ENCODE measurements at regions not wholly inside any gene's neighbourhood (a gene's known extent, or its start where the extent isn't known, plus 50 kb on each side); places are given as distances from the start of the nearest gene placed in this dataset.
A peak's percentile ranks its signal among the peaks of the same experiment; 100 is the strongest.

- Histone ChIP-seq H3K36me3 (ENCODE audit: control insufficient read depth, insufficient read depth, low read length) (no peaks in the 10 kb centered on the region), H3K4me3 (ENCODE audit: low read length) (no peak overlapping the region), H3K27ac (ENCODE audit: low read length) (no peak overlapping the region), H3K4me1 (ENCODE audit: control insufficient read depth, insufficient read depth, low read length) (no peaks in the 10 kb centered on the region), H3K9me3 (ENCODE audit: control insufficient read depth, low read depth, low read length) (no peaks in the 10 kb centered on the region), H3K27me3 (ENCODE audit: control insufficient read depth, insufficient read depth, low read length) (no peaks in the 10 kb centered on the region)
- no peak for DNase-seq
- WGBS (ENCODE audit: insufficient coverage, low lambda C conversion rate): no CpG with 5 or more reads among the region's 12 CpGs
These were observed 95.3 kb upstream of the RPL38 start for GRCh38 chr17:74108126-74108705.

- H3K4me1 ChIP-seq (ENCODE audit: control insufficient read depth, insufficient read depth, low read length): no peaks in the 10 kb centered on the region
- WGBS (ENCODE audit: insufficient coverage, low lambda C conversion rate): no CpG with 5 or more reads among the region's 10 CpGs
- no peak for DNase-seq
- H3K9me3 ChIP-seq (ENCODE audit: control insufficient read depth, low read depth, low read length): no peaks in the 10 kb centered on the region
- no peak overlapping the region for H3K4me3 ChIP-seq (ENCODE audit: low read length)
- H3K27me3 ChIP-seq (ENCODE audit: control insufficient read depth, insufficient read depth, low read length): peaks cover 4% of the 10 kb centered on the region
- H3K27ac ChIP-seq (ENCODE audit: low read length): no peak overlapping the region
- H3K36me3 ChIP-seq (ENCODE audit: control insufficient read depth, insufficient read depth, low read length): no peaks in the 10 kb centered on the region
These were observed 93.0 kb upstream of the RPL38 start for GRCh38 chr17:74110467-74110866.

GRCh38 chr17:74113326-74113725, 90.2 kb upstream of the RPL38 start:
- Histone ChIP-seq H3K4me1 (ENCODE audit: control insufficient read depth, insufficient read depth, low read length) (no peaks in the 10 kb centered on the region), H3K27ac (ENCODE audit: low read length) (no peak overlapping the region), H3K9me3 (ENCODE audit: control insufficient read depth, low read depth, low read length) (no peaks in the 10 kb centered on the region), H3K36me3 (ENCODE audit: control insufficient read depth, insufficient read depth, low read length) (no peaks in the 10 kb centered on the region), H3K4me3 (ENCODE audit: low read length) (no peak overlapping the region), H3K27me3 (ENCODE audit: control insufficient read depth, insufficient read depth, low read length) (peaks cover 4% of the 10 kb centered on the region)
- WGBS (ENCODE audit: insufficient coverage, low lambda C conversion rate): no CpG with 5 or more reads among the region's 41 CpGs
- no peak for DNase-seq

GRCh38 chr17:74113952-74114351, 89.5 kb upstream of the RPL38 start:
- Histone ChIP-seq H3K9me3 (ENCODE audit: control insufficient read depth, low read depth, low read length) (no peaks in the 10 kb centered on the region), H3K27me3 (ENCODE audit: control insufficient read depth, insufficient read depth, low read length) (peaks cover 4% of the 10 kb centered on the region), H3K4me3 (ENCODE audit: low read length) (no peak overlapping the region), H3K27ac (ENCODE audit: low read length) (no peak overlapping the region), H3K4me1 (ENCODE audit: control insufficient read depth, insufficient read depth, low read length) (no peaks in the 10 kb centered on the region), H3K36me3 (ENCODE audit: control insufficient read depth, insufficient read depth, low read length) (no peaks in the 10 kb centered on the region)
- WGBS (ENCODE audit: insufficient coverage, low lambda C conversion rate): no CpG with 5 or more reads among the region's 23 CpGs
- no peak for DNase-seq

- WGBS (ENCODE audit: insufficient coverage, low lambda C conversion rate): no CpG with 5 or more reads among the region's 10 CpGs
- Histone ChIP-seq H3K36me3 (ENCODE audit: control insufficient read depth, insufficient read depth, low read length) (no peaks in the 10 kb centered on the region), H3K9me3 (ENCODE audit: control insufficient read depth, low read depth, low read length) (no peaks in the 10 kb centered on the region), H3K27ac (ENCODE audit: low read length) (no peak overlapping the region), H3K4me1 (ENCODE audit: control insufficient read depth, insufficient read depth, low read length) (no peaks in the 10 kb centered on the region), H3K4me3 (ENCODE audit: low read length) (no peak overlapping the region), H3K27me3 (ENCODE audit: control insufficient read depth, insufficient read depth, low read length) (peaks cover 4% of the 10 kb centered on the region)
- no peak for DNase-seq
These were observed 88.5 kb upstream of the RPL38 start for GRCh38 chr17:74114881-74115470.

GRCh38 chr17:74115586-74115985, 87.9 kb upstream of the RPL38 start:
- H3K36me3 ChIP-seq (ENCODE audit: control insufficient read depth, insufficient read depth, low read length): no peaks in the 10 kb centered on the region
- 60% methylated on average over 1 of the region's 7 CpGs for WGBS (ENCODE audit: insufficient coverage, low lambda C conversion rate)
- no peaks in the 10 kb centered on the region for H3K4me1 ChIP-seq (ENCODE audit: control insufficient read depth, insufficient read depth, low read length)
- no peak overlapping the region for H3K4me3 ChIP-seq (ENCODE audit: low read length)
- peaks cover 4% of the 10 kb centered on the region for H3K27me3 ChIP-seq (ENCODE audit: control insufficient read depth, insufficient read depth, low read length)
- DNase-seq: no peak
- H3K9me3 ChIP-seq (ENCODE audit: control insufficient read depth, low read depth, low read length): no peaks in the 10 kb centered on the region
- no peak overlapping the region for H3K27ac ChIP-seq (ENCODE audit: low read length)

- H3K36me3 ChIP-seq (ENCODE audit: control insufficient read depth, insufficient read depth, low read length): no peaks in the 10 kb centered on the region
- H3K27me3 ChIP-seq (ENCODE audit: control insufficient read depth, insufficient read depth, low read length): peaks cover 4% of the 10 kb centered on the region
- H3K9me3 ChIP-seq (ENCODE audit: control insufficient read depth, low read depth, low read length): no peaks in the 10 kb centered on the region
- WGBS (ENCODE audit: insufficient coverage, low lambda C conversion rate): no CpG with 5 or more reads among the region's 9 CpGs
- no peak for DNase-seq
- H3K4me1 ChIP-seq (ENCODE audit: control insufficient read depth, insufficient read depth, low read length): no peaks in the 10 kb centered on the region
- no peak overlapping the region for H3K27ac ChIP-seq (ENCODE audit: low read length)
- H3K4me3 ChIP-seq (ENCODE audit: low read length): no peak overlapping the region
These were observed 87.3 kb upstream of the RPL38 start for GRCh38 chr17:74116087-74116717.

- WGBS (ENCODE audit: insufficient coverage, low lambda C conversion rate): no CpG with 5 or more reads among the region's 21 CpGs
- Histone ChIP-seq H3K4me1 (ENCODE audit: control insufficient read depth, insufficient read depth, low read length) (no peaks in the 10 kb centered on the region), H3K27me3 (ENCODE audit: control insufficient read depth, insufficient read depth, low read length) (peaks cover 4% of the 10 kb centered on the region), H3K9me3 (ENCODE audit: control insufficient read depth, low read depth, low read length) (no peaks in the 10 kb centered on the region), H3K4me3 (ENCODE audit: low read length) (no peak overlapping the region), H3K36me3 (ENCODE audit: control insufficient read depth, insufficient read depth, low read length) (no peaks in the 10 kb centered on the region), H3K27ac (ENCODE audit: low read length) (no peak overlapping the region)
- DNase-seq: no peak
These were observed 86.3 kb upstream of the RPL38 start for GRCh38 chr17:74117087-74117698.

- Histone ChIP-seq H3K27me3 (ENCODE audit: control insufficient read depth, insufficient read depth, low read length) (peaks cover 4% of the 10 kb centered on the region), H3K36me3 (ENCODE audit: control insufficient read depth, insufficient read depth, low read length) (no peaks in the 10 kb centered on the region)
These were observed 85.5 kb upstream of the RPL38 start for GRCh38 chr17:74117999-74118421.

GRCh38 chr17:74118504-74118903, 85.0 kb upstream of the RPL38 start:
- Histone ChIP-seq H3K27ac (ENCODE audit: low read length) (no peak overlapping the region), H3K4me1 (ENCODE audit: control insufficient read depth, insufficient read depth, low read length) (no peaks in the 10 kb centered on the region), H3K9me3 (ENCODE audit: control insufficient read depth, low read depth, low read length) (no peaks in the 10 kb centered on the region), H3K27me3 (ENCODE audit: control insufficient read depth, insufficient read depth, low read length) (peaks cover 4% of the 10 kb centered on the region), H3K4me3 (ENCODE audit: low read length) (no peak overlapping the region), H3K36me3 (ENCODE audit: control insufficient read depth, insufficient read depth, low read length) (no peaks in the 10 kb centered on the region)
- WGBS (ENCODE audit: insufficient coverage, low lambda C conversion rate): no CpG with 5 or more reads among the region's 8 CpGs
- peak in 1 of 2 donors; percentile 15 for DNase-seq

More at GRCh38 chr17:74117999-74118421, 85.5 kb upstream of the RPL38 start:
- H3K9me3 ChIP-seq (ENCODE audit: control insufficient read depth, low read depth, low read length): no peaks in the 10 kb centered on the region
- no CpG with 5 or more reads among the region's 5 CpGs for WGBS (ENCODE audit: insufficient coverage, low lambda C conversion rate)
- no peak for DNase-seq
- no peaks in the 10 kb centered on the region for H3K4me1 ChIP-seq (ENCODE audit: control insufficient read depth, insufficient read depth, low read length)
- H3K4me3 ChIP-seq (ENCODE audit: low read length): no peak overlapping the region
- H3K27ac ChIP-seq (ENCODE audit: low read length): no peak overlapping the region
